H1 (cell line): ENCODE measurements at regions not wholly inside any gene's neighbourhood (a gene's known extent, or its start where the extent isn't known, plus 50 kb on each side); places are given as distances from the start of the nearest gene placed in this dataset.

ENCODE experiments used
- BRCA1 ChIP-seq: IDR thresholded peaks from 2 replicates; pipeline ENCODE4 v1.6.1; 2012; ENCODE audit warnings: low read depth, low read length, improper control_type of control experiment
- CHD7 ChIP-seq: fragments of 300-600 bp; sonication (generic); IDR thresholded peaks from 2 replicates; pipeline ENCODE4 v1.7.1; 2012; ENCODE audit warnings: low read length, moderate library complexity, mild to moderate bottlenecking, inconsistent platforms; ENCODE audit not compliant: insufficient replicate concordance
- NANOG ChIP-seq: IDR thresholded peaks from 2 replicates; pipeline ENCODE4 v1.6.1; 2011; ENCODE audit warnings: low read length, low read depth, mild to moderate bottlenecking, inconsistent platforms; ENCODE audit not compliant: insufficient read depth, poor library complexity, severe bottlenecking
- NRF1 ChIP-seq: IDR thresholded peaks from 2 replicates; pipeline ENCODE4 v1.6.1; 2011; ENCODE audit warnings: mild to moderate bottlenecking, low read depth, low read length, improper control_type of control experiment
- RNF2 ChIP-seq: fragments of 200-900, 300-1000 bp; sonication (generic); IDR thresholded peaks from 2 replicates; pipeline ENCODE4 v1.7.1; 2016; ENCODE audit warnings: borderline replicate concordance, low read depth, mild to moderate bottlenecking, antibody characterized with exemption, low read length; ENCODE audit not compliant: poor library complexity, severe bottlenecking; ENCODE audit errors: missing control alignments
- SAP30 ChIP-seq: fragments of 300-600 bp; sonication (generic); IDR thresholded peaks from 2 replicates; pipeline ENCODE4 v1.7.1; 2012; ENCODE audit warnings: low read length, moderate library complexity, mild to moderate bottlenecking, inconsistent platforms; ENCODE audit not compliant: insufficient read depth, insufficient replicate concordance
- SIN3A ChIP-seq, 2 experiments: IDR thresholded peaks in 1 of 2; conservative IDR thresholded peaks in 1 of 2; 2 replicates each; pipeline ENCODE4 v1.6.1; 2011 to 2012; ENCODE audit warnings: low read length in 2 of 2, improper control_type of control experiment in 1 of 2, low read depth in 1 of 2, mild to moderate bottlenecking in 1 of 2

GRCh38 chr5:43893951-43894684 is 291.1 kb downstream of the NNT start (continued):
- TF ChIP-seq CHD7: no peak
- TF ChIP-seq BRCA1: no peak
- TF ChIP-seq SAP30: no peak
- TF ChIP-seq SIN3A (conservative IDR thresholded peaks at IDR 0.05 in 1 of 2, IDR thresholded peaks at IDR 0.05 in 1 of 2; ENCODE audit: low read depth in 1 of 2, low read length in 2 of 2): no peak
- TF ChIP-seq RNF2: no peak
- no peak for TF ChIP-seq NRF1
- no peak for TF ChIP-seq NANOG
